Testis (tissue), 2 donors: ENCODE measurements at regions not wholly inside any gene's neighbourhood (a gene's known extent, or its start where the extent isn't known, plus 50 kb on each side); places are given as distances from the start of the nearest gene placed in this dataset.

ENCODE experiments used
- DNase-seq: peaks from one replicate; pipeline ENCODE4 v3.0.0-alpha.2; 2019
- H3K27ac ChIP-seq, 2 donors: fragments of 200-600 bp; sonication (generic); one replicate each; pipeline ENCODE4 v1.5.1; 2019
- H3K27me3 ChIP-seq: fragments of 200-600 bp; sonication (generic); one replicate; pipeline ENCODE4 v1.5.1; 2019
- H3K36me3 ChIP-seq: fragments of 200-600 bp; sonication (generic); one replicate; pipeline ENCODE4 v1.5.1; 2017; ENCODE audit warnings: low read depth; ENCODE audit errors: missing control alignments
- H3K4me1 ChIP-seq: fragments of 200-600 bp; sonication (generic); one replicate; pipeline ENCODE4 v1.5.1; 2019
- H3K4me3 ChIP-seq, 2 donors: fragments of 200-600 bp; sonication (generic); one replicate each; pipeline ENCODE4 v1.5.1; 2017 to 2019
- H3K9me3 ChIP-seq: fragments of 200-600 bp; sonication (generic); one replicate; pipeline ENCODE4 v1.5.1; 2017
- CTCF ChIP-seq, 3 experiments: fragments of 450-650 bp in 2 of 3; fragments of 200-600 bp in 1 of 3; sonication (generic) in 1 of 3; IDR thresholded peaks; one replicate each; pipeline ENCODE4 v1.5.1; 2016 to 2019; ENCODE audit warnings: antibody characterized with exemption in 3 of 3, mild to moderate bottlenecking in 2 of 3, moderate library complexity in 1 of 3
- POLR2A ChIP-seq: fragments of 450-650 bp; IDR thresholded peaks from one replicate; pipeline ENCODE4 v1.6.1; 2017; ENCODE audit warnings: antibody characterized with exemption, mild to moderate bottlenecking, moderate library complexity
- WGBS, 2 donors: methylation state at CpG; one replicate each; pipeline ENCODE4 v1.1.5; 2018; 5-methylcytosine and 5-hydroxymethylcytosine counted together
- intact Hi-C: fragments of 100-400 bp; cut with DNase I; formaldehyde crosslinking; loops from one replicate; pipeline ENCODE4 v1.15.1; 2023; ENCODE audit warnings: low total_unique reads

GRCh38 chr10:53003094-53003493, 230.5 kb upstream of the MBL2 start:
- WGBS, 2 donors, result 72 to 76% methylated on average over 5 of the region's 5 CpGs
- TF ChIP-seq POLR2A (no peak), CTCF (IDR thresholded peaks at IDR 0.05) (no peak)
- intact Hi-C loops, result no loop called here

GRCh38 chr10:52999681-53000080, 227.1 kb upstream of the MBL2 start:
- no peak for TF ChIP-seq CTCF (IDR thresholded peaks at IDR 0.05)
- no peak for TF ChIP-seq POLR2A
- no peaks in the 10 kb centered on the region for H3K27me3 ChIP-seq
- WGBS, 2 donors, result 73 to 76% methylated on average over 2 of the region's 2 CpGs
- H3K27ac ChIP-seq, result no peak overlapping the region
- no peak overlapping the region for H3K4me3 ChIP-seq
- H3K36me3 ChIP-seq, result no peaks in the 10 kb centered on the region
- DNase-seq, result no peak
- H3K4me1 ChIP-seq, result no peaks in the 10 kb centered on the region
- no peaks in the 10 kb centered on the region for H3K9me3 ChIP-seq
- intact Hi-C loops, result no loop called here

More at GRCh38 chr10:53003094-53003493, 230.5 kb upstream of the MBL2 start:
- Histone ChIP-seq H3K36me3 (no peaks in the 10 kb centered on the region), H3K9me3 (no peaks in the 10 kb centered on the region), H3K27ac (no peak overlapping the region), H3K4me3 (no peak overlapping the region), H3K27me3 (no peaks in the 10 kb centered on the region), H3K4me1 (no peaks in the 10 kb centered on the region)
- no peak for DNase-seq

- no peaks in the 10 kb centered on the region for H3K9me3 ChIP-seq
- H3K4me1 ChIP-seq, result no peaks in the 10 kb centered on the region
- 75 to 82% methylated on average over 2 of the region's 2 CpGs for WGBS, 2 donors
- no peaks in the 10 kb centered on the region for H3K27me3 ChIP-seq
- no peaks in the 10 kb centered on the region for H3K36me3 ChIP-seq
- no peak for TF ChIP-seq CTCF (IDR thresholded peaks at IDR 0.05)
- TF ChIP-seq POLR2A, result no peak
- intact Hi-C loops, result no loop called here
- DNase-seq, result no peak
- no peak overlapping the region for H3K27ac ChIP-seq
- no peak overlapping the region for H3K4me3 ChIP-seq
These were observed 226.7 kb upstream of the MBL2 start for GRCh38 chr10:52999258-52999657.

- no peaks in the 10 kb centered on the region for H3K9me3 ChIP-seq
- H3K4me3 ChIP-seq, result no peak overlapping the region
- TF ChIP-seq CTCF (IDR thresholded peaks at IDR 0.05), result no peak
- TF ChIP-seq POLR2A, result no peak
- intact Hi-C loops, result no loop called here
- H3K36me3 ChIP-seq, result no peaks in the 10 kb centered on the region
- H3K4me1 ChIP-seq, result no peaks in the 10 kb centered on the region
- H3K27ac ChIP-seq, result no peak overlapping the region
- DNase-seq, result no peak
- no peaks in the 10 kb centered on the region for H3K27me3 ChIP-seq
These were observed 224.4 kb upstream of the MBL2 start for GRCh38 chr10:52997007-52997406.

- H3K4me3 ChIP-seq, result no peak overlapping the region
- no peaks in the 10 kb centered on the region for H3K9me3 ChIP-seq
- TF ChIP-seq CTCF (IDR thresholded peaks at IDR 0.05) (no peak), POLR2A (no peak)
- H3K36me3 ChIP-seq, result no peaks in the 10 kb centered on the region
- DNase-seq, result no peak
- no peak overlapping the region for H3K27ac ChIP-seq
- H3K4me1 ChIP-seq, result no peaks in the 10 kb centered on the region
- H3K27me3 ChIP-seq, result no peaks in the 10 kb centered on the region
- intact Hi-C loops, result no loop called here
These were observed 221.8 kb upstream of the MBL2 start for GRCh38 chr10:52994370-52994769.
